ENCODE measurements at regions not wholly inside any gene's neighbourhood (a gene's known extent, or its start where the extent isn't known, plus 50 kb on each side); places are given as distances from the start of the nearest gene placed in this dataset.

DNA sequence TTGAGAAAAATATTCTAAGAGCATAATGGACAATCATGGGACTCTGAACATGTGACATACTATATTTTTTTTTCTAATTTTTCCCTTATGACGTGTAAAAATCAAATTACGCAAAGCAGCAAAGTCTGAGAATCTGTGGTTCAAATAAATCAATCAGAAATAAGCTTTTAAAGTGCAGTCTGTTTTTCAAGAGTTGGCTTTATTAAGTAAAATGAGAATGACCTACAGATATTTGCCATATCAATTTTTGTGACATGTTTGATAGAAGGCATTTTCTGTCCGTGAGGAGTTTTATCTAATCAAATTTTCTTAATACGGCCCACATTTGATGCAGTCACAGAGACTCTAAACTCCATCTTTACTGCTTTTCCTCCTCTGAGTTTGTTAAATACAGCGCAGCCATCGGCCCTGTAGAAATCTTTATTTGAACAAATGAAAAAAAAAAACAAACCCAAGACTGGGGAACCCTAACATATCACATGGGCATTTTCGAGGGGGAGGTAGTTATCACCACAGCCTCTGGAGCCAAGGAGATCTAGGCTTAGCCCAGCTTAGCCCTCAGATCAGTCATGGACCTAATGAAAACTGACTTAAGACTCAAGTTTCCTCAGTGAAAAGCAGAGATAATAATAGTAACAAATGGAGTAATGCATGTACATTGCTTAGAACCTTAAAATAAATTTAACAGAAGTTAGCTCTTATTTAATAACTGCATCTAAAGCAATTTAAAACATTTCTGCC, 263.6 kb upstream of the C9orf72 start:
- in situ Hi-C loops (cut with MboI; ENCODE audit: low sequenced_read_pairs) = no loop called here

More for the DNA sequence above, 263.6 kb upstream of the C9orf72 start:
- no peak overlapping the region for H2BK20ac ChIP-seq (ENCODE audit: low read depth, low read length)
- no peaks in the 10 kb centered on the region for H3K79me1 ChIP-seq (ENCODE audit: low read depth in 1 of 2, low read length in 2 of 2)
- H3K14ac ChIP-seq (replicated peaks; ENCODE audit: low read depth, low read length) = no peak overlapping the region
- TF ChIP-seq ELK1 (IDR thresholded peaks at IDR 0.05; ENCODE audit: borderline replicate concordance, low read depth, low read length) = no peak
- no peak for TF ChIP-seq CEBPB (IDR thresholded peaks at IDR 0.05; ENCODE audit: low read depth, low read length)
- TF ChIP-seq RFX5 (IDR thresholded peaks at IDR 0.05; ENCODE audit: low read depth, low read length) = no peak
- no peak for TF ChIP-seq MAZ (IDR thresholded peaks at IDR 0.05; ENCODE audit: borderline replicate concordance, low read depth, low read length)
- TF ChIP-seq, protein P1, sequence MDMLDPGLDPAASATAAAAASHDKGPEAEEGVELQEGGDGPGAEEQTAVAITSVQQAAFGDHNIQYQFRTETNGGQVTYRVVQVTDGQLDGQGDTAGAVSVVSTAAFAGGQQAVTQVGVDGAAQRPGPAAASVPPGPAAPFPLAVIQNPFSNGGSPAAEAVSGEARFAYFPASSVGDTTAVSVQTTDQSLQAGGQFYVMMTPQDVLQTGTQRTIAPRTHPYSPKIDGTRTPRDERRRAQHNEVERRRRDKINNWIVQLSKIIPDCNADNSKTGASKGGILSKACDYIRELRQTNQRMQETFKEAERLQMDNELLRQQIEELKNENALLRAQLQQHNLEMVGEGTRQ (IDR thresholded peaks at IDR 0.05; ENCODE audit: low read depth, low read length) = no peak
- TF ChIP-seq NFE2L2 (IDR thresholded peaks at IDR 0.05; ENCODE audit: low read depth, low read length) = no peak
- no peak for TF ChIP-seq CHD1 (IDR thresholded peaks at IDR 0.05; ENCODE audit: low read depth, low read length)
- no peak for TF ChIP-seq MAFK (IDR thresholded peaks at IDR 0.05; ENCODE audit: low read depth, low read length)
- no peak for TF ChIP-seq BHLHE40 (IDR thresholded peaks at IDR 0.05; ENCODE audit: low read depth, low read length)
- no peak for TF ChIP-seq SMC3 (IDR thresholded peaks at IDR 0.05; ENCODE audit: low read depth, low read length)
- no peak for TF ChIP-seq POLR2A (IDR thresholded peaks at IDR 0.05; ENCODE audit: low read depth, low read length)
- TF ChIP-seq MXI1 (IDR thresholded peaks at IDR 0.05; ENCODE audit: borderline replicate concordance, low read depth, low read length) = no peak
- no peak for TF ChIP-seq RAD21 (IDR thresholded peaks at IDR 0.05; ENCODE audit: low read length)
- no peak for TF ChIP-seq CTCF (conservative IDR thresholded peaks at IDR 0.05; ENCODE audit: low read depth, low read length)
- no peak for TF ChIP-seq FOS (IDR thresholded peaks at IDR 0.05; ENCODE audit: low read depth, low read length)
- no peak for TF ChIP-seq RCOR1 (IDR thresholded peaks at IDR 0.05; ENCODE audit: insufficient replicate concordance, low read length)
- H3K4ac ChIP-seq (ENCODE audit: low read depth, low read length) = no peak overlapping the region
- dilution Hi-C loops (cut with HindIII; ENCODE audit: low sequenced_read_pairs, unreplicated experiment) (no loop called here), intact Hi-C loops (cut with micrococcal nuclease) (no loop called here)
- ATAC-seq (ENCODE audit: low read depth) = no peak
- H4K5ac ChIP-seq (ENCODE audit: low read depth, low read length) = no peak overlapping the region
- H3K9me3 ChIP-seq (ENCODE audit: control insufficient read depth, insufficient read depth, low read length) = no peaks in the 10 kb centered on the region
- H2BK120ac ChIP-seq (ENCODE audit: low read depth, low read length) = no peak overlapping the region
- ChIA-PET POLR2A (ENCODE audit: unreplicated experiment) (no interaction called here), CTCF (no interaction called here)
- no peak overlapping the region for H2AK5ac ChIP-seq (ENCODE audit: low read depth, low read length)
- no peak overlapping the region for H2BK5ac ChIP-seq (ENCODE audit: low read depth, low read length, poor library complexity, severe bottlenecking)
- no peaks in the 10 kb centered on the region for H3K36me3 ChIP-seq (ENCODE audit: control insufficient read depth, insufficient read depth, low read length)
- no peak overlapping the region for H2AFZ ChIP-seq (replicated peaks; ENCODE audit: low read length, poor library complexity)
- H2BK15ac ChIP-seq (ENCODE audit: low read depth, low read length) = no peak overlapping the region
- H4K91ac ChIP-seq (ENCODE audit: insufficient read depth, low read depth, low read length) = no peak overlapping the region
- no peak overlapping the region for H3K9ac ChIP-seq (ENCODE audit: low read depth, low read length)
- H3K18ac ChIP-seq (ENCODE audit: low read depth, low read length) = no peak overlapping the region
- H3K27ac ChIP-seq (ENCODE audit: insufficient read depth, low read length) = no peak overlapping the region
- H3K56ac ChIP-seq (ENCODE audit: extremely low read depth, insufficient read depth, low read length) = no peak overlapping the region
- no peaks in the 10 kb centered on the region for H3K9me1 ChIP-seq (ENCODE audit: insufficient read depth, low read length)
- no peak overlapping the region for H3K4me3 ChIP-seq (ENCODE audit: insufficient read depth, low read depth, low read length)
- no peak overlapping the region for H2AK9ac ChIP-seq (replicated peaks; ENCODE audit: low read depth, low read length, poor library complexity)
- no peaks in the 10 kb centered on the region for H3K4me1 ChIP-seq (ENCODE audit: control insufficient read depth, insufficient read depth, low read length)
- no peak overlapping the region for H3K23ac ChIP-seq (ENCODE audit: low read depth, low read length)
- H4K8ac ChIP-seq (ENCODE audit: low read depth in 2 of 2, low read length in 2 of 2) = no peak overlapping the region
- no peaks in the 10 kb centered on the region for H3K27me3 ChIP-seq (ENCODE audit: control insufficient read depth, insufficient read depth, low read length)
- WGBS, 2 experiments (ENCODE audit: extremely low coverage in 2 of 2, insufficient read length in 1 of 2) = no CpG with 5 or more reads among the region's 7 CpGs
- no TSS peak for BruUV-seq (replicated peaks)
- DNase-seq = no peak
- H4K20me1 ChIP-seq (ENCODE audit: insufficient read depth, low read length) = no peaks in the 10 kb centered on the region
- H3K4me2 ChIP-seq (ENCODE audit: low read depth, low read length) = no peak overlapping the region
